ENCODE measurements at regions not wholly inside any gene's neighbourhood (a gene's known extent, or its start where the extent isn't known, plus 50 kb on each side); places are given as distances from the start of the nearest gene placed in this dataset.

- Histone ChIP-seq H3K4me1 (no peaks in the 10 kb centered on the region), H3K9me3 (no peaks in the 10 kb centered on the region), H3K27me3 (no peaks in the 10 kb centered on the region), H3K36me3 (no peaks in the 10 kb centered on the region), H3K4me3 (replicated peaks in 1 of 3) (no peak overlapping the region), H3K27ac (no peak overlapping the region)
- TF ChIP-seq, protein P1, sequence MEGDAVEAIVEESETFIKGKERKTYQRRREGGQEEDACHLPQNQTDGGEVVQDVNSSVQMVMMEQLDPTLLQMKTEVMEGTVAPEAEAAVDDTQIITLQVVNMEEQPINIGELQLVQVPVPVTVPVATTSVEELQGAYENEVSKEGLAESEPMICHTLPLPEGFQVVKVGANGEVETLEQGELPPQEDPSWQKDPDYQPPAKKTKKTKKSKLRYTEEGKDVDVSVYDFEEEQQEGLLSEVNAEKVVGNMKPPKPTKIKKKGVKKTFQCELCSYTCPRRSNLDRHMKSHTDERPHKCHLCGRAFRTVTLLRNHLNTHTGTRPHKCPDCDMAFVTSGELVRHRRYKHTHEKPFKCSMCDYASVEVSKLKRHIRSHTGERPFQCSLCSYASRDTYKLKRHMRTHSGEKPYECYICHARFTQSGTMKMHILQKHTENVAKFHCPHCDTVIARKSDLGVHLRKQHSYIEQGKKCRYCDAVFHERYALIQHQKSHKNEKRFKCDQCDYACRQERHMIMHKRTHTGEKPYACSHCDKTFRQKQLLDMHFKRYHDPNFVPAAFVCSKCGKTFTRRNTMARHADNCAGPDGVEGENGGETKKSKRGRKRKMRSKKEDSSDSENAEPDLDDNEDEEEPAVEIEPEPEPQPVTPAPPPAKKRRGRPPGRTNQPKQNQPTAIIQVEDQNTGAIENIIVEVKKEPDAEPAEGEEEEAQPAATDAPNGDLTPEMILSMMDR (IDR thresholded peaks at IDR 0.05), result no peak
- no peak for TF ChIP-seq POLR2A (IDR thresholded peaks at IDR 0.05)
- no peak for DNase-seq
- intact Hi-C loops (cut with DNase I), result no loop called here
- WGBS, 2 donors, result 60 to 82% methylated on average over 3 of the region's 3 CpGs
These were observed 480.4 kb downstream of the ACTRT1 start for GRCh38 chrX:127571834-127572233.

DNA sequence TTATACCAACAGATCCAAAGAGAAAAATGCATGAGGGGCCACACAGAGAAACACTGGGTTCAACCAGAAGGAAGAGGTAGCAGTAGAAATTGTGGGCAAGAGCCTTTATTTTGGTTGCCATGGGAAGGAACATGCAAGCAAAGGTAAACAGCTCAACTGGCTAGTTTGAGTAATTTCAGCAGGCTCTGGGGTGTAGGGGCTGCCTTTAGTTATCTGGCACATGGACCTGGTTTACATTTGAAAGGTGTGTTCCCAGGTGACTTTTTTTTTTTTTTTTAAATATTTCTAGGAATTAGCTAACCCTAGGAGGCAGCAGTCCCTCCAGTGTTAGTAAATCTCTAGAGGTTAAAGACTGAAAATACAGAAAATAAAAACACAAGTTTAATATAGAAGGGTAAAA is 481.9 kb downstream of the ACTRT1 start:
- H3K27ac ChIP-seq, result no peak overlapping the region
- DNase-seq, result no peak
- TF ChIP-seq POLR2A (IDR thresholded peaks at IDR 0.05), result no peak
- H3K9me3 ChIP-seq, result no peaks in the 10 kb centered on the region
- intact Hi-C loops (cut with DNase I), result no loop called here
- no peak overlapping the region for H3K4me3 ChIP-seq (replicated peaks in 1 of 3)
- H3K27me3 ChIP-seq, result no peaks in the 10 kb centered on the region
- no peaks in the 10 kb centered on the region for H3K4me1 ChIP-seq
- H3K36me3 ChIP-seq, result no peaks in the 10 kb centered on the region

- Histone ChIP-seq H3K9me3 (no peaks in the 10 kb centered on the region), H3K4me1 (no peaks in the 10 kb centered on the region), H3K4me3 (replicated peaks in 1 of 3) (no peak overlapping the region), H3K27me3 (no peaks in the 10 kb centered on the region), H3K36me3 (no peaks in the 10 kb centered on the region), H3K27ac (no peak overlapping the region)
- DNase-seq, result no peak
- no peak for TF ChIP-seq POLR2A (IDR thresholded peaks at IDR 0.05)
- TF ChIP-seq, protein P1 (IDR thresholded peaks at IDR 0.05), result no peak
- 51 to 82% methylated on average over 1 of the region's 1 CpG for WGBS, 2 donors
- intact Hi-C loops (cut with DNase I), result no loop called here
These were observed 483.5 kb downstream of the ACTRT1 start for GRCh38 chrX:127568691-127569090.

DNA sequence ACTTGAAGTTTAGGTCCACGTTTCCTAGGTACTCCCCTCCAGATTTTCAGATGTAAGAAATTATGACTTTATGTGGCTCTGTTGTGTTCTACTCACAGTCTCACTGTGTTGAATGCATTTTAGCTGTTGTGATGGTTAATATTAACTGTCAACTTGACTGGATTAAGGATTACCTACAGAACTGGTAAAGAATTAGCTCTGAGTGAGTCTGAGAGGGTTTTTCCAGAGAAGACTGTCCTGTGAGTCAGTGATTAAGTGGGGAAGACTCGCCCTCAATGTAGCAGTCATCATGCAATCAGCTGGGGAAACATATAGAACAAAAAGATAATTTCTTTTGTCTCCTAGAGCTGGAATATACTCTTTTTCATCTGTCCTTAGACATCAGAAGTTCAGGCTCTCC is 493.4 kb downstream of the ACTRT1 start:
- Histone ChIP-seq H3K9me3 (no peaks in the 10 kb centered on the region), H3K27ac (no peak overlapping the region), H3K27me3 (no peaks in the 10 kb centered on the region), H3K36me3 (no peaks in the 10 kb centered on the region), H3K4me1 (no peaks in the 10 kb centered on the region), H3K4me3 (replicated peaks in 1 of 3) (no peak overlapping the region)
- DNase-seq, result no peak
- TF ChIP-seq, protein P1 (IDR thresholded peaks at IDR 0.05), result no peak
- no peak for TF ChIP-seq POLR2A (IDR thresholded peaks at IDR 0.05)
- 72 to 78% methylated on average over 2 of the region's 2 CpGs for WGBS, 2 donors
- intact Hi-C loops (cut with DNase I), result no loop called here

DNA sequence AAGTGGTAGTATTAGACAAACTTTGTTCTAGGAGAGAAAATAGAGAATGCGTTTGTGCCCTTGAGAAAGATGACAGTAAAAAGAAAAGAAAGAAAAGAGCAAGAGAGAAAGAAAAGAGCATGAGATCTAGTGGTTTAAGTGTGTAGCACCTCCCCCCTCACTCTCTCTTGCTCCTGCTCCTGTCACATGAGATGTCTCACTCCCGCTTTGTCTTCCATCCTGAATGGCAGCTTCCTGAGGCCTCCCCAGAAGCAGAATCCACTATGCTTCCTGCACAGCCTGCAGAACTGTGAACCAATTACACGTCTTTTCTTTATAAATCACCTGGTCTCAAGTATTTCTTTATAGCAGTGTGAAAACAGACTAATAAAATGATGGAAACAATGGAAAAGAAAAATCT is 499.6 kb downstream of the ACTRT1 start:
- H3K4me1 ChIP-seq, result no peaks in the 10 kb centered on the region
- no peaks in the 10 kb centered on the region for H3K27me3 ChIP-seq
- no peak for DNase-seq
- H3K9me3 ChIP-seq, result no peaks in the 10 kb centered on the region
- TF ChIP-seq, protein P1 (IDR thresholded peaks at IDR 0.05), result no peak
- TF ChIP-seq POLR2A (IDR thresholded peaks at IDR 0.05), result no peak
- intact Hi-C loops (cut with DNase I), result no loop called here
- H3K36me3 ChIP-seq, result no peaks in the 10 kb centered on the region
- H3K27ac ChIP-seq, result no peak overlapping the region
- WGBS, 2 donors, result 76% methylated on average over 3 of the region's 3 CpGs
- H3K4me3 ChIP-seq (replicated peaks in 1 of 3), result no peak overlapping the region

DNA sequence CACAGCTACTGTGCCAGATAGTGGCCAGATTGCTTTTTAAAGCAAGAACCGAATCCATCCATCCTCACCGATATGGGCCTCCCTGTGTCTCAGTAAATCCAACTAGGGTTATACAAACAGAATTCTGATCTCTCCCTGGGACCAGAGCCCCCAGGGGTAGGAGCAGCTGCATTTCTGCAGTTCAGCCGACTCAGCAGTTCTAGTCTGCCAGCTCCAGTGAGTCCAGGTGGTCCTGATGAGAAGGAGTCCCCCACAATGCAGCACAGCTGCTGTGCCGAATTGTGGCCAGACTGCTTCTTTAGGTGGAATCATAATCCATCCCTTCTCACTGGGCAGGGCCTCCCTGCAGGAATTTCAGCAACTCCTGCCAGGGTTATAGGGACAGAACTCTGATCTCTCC is 532.9 kb downstream of the ACTRT1 start:
- Histone ChIP-seq H3K9me3 (no peaks in the 10 kb centered on the region), H3K27ac (no peak overlapping the region), H3K36me3 (no peaks in the 10 kb centered on the region), H3K4me3 (replicated peaks in 1 of 3) (no peak overlapping the region), H3K4me1 (no peaks in the 10 kb centered on the region), H3K27me3 (no peaks in the 10 kb centered on the region)
- WGBS, 2 donors, result 66 to 100% methylated on average over 2 to 4 of the region's 4 CpGs
- intact Hi-C loops (cut with DNase I), result no loop called here
- no peak for DNase-seq
- TF ChIP-seq, protein P1 (IDR thresholded peaks at IDR 0.05), result no peak
- no peak for TF ChIP-seq POLR2A (IDR thresholded peaks at IDR 0.05)
